ENCODE measurements at regions not wholly inside any gene's neighbourhood (a gene's known extent, or its start where the extent isn't known, plus 50 kb on each side); places are given as distances from the start of the nearest gene placed in this dataset.

DNA sequence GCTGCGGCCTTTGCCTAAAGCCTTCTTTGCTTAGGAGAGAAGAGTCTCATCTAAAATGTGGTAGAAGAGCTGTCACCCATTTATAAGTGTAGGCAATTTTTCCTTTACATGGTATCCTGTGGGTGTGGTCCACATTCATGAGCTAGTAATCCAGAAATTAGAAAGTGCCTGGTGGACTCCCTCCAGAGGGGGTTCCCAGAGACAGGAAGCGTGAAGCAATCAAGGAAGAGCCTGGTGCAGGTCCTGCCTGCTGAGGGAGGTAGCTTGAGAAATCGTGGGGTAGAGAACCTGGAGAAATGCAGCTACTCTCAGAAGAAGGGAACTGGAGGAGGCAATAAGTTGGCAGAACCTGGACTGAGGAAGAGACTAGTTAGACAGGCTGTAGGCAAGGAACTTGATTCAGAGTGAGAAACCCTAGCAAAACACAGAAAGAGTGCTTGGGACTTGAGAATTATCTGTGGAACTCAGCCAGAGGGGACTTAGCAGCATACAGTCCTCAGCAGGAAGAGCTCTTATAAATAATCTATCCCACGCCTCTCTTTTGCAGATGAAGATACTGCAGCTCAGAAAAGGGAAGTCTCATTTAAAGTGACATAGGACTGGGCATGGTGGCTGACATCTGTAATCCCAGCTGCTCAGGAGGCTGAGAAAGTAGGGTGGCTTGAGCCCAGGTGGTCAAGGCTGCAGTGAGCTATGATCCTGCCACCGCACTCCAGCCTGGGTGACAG lies 182.4 kb upstream of the CCND2 start (continued):
- no peak for TF ChIP-seq ZNF462 (CRISPR knock-in tag; IDR thresholded peaks at IDR 0.05)

- Histone ChIP-seq H3K27me3 (ENCODE audit: insufficient read depth) (no peaks in the 10 kb centered on the region), H4K20me1 (replicated peaks; ENCODE audit: insufficient read depth) (no peaks in the 10 kb centered on the region), H2AFZ (no peak overlapping the region), H3K36me3 (ENCODE audit: insufficient read depth) (no peaks in the 10 kb centered on the region), H3K4me2 (no peak overlapping the region), H3K4me3 (no peak overlapping the region), H3K79me2 (replicated peaks; ENCODE audit: insufficient read depth) (no peaks in the 10 kb centered on the region), H3K27ac (ENCODE audit: low read depth) (no peak overlapping the region), H3F3A (replicated peaks; ENCODE audit: low read depth) (no peaks in the 10 kb centered on the region), H3K9me2 (ENCODE audit: insufficient read depth) (no peaks in the 10 kb centered on the region; the same call in 1 of the 2 replicates), H3K4me1 (ENCODE audit: insufficient read depth) (peaks cover 7% of the 10 kb centered on the region)
- peaks cover 10% of the 10 kb centered on the region for H3K27me3 Mint-ChIP-seq (ENCODE audit: insufficient read depth, low read depth, poor library complexity)
- ATAC-seq (no peak), DNase-seq (ENCODE audit: low spot score) (no peak)
- H3K27ac Mint-ChIP-seq: no peak overlapping the region
- H3K4me3 Mint-ChIP-seq: no peak overlapping the region
- H3K36me3 Mint-ChIP-seq (ENCODE audit: low read depth): no peaks in the 10 kb centered on the region
- H3K9me3 Mint-ChIP-seq: no peaks in the 10 kb centered on the region
- H3K4me1 Mint-ChIP-seq: no peaks in the 10 kb centered on the region; the same call in 2 of the 3 replicates
- TF ChIP-seq STAT1 (IDR thresholded peaks at IDR 0.05; ENCODE audit: unreplicated experiment) (no peak), EZH2phosphoT487 (IDR thresholded peaks at IDR 0.05; ENCODE audit: unreplicated experiment) (no peak), POLR2AphosphoS5 (IDR thresholded peaks at IDR 0.05; ENCODE audit: low read depth) (no peak), ZNF114 (CRISPR knock-in tag; IDR thresholded peaks at IDR 0.05) (no peak), CREB1 (CRISPR knock-in tag; IDR thresholded peaks at IDR 0.05; ENCODE audit: low read depth) (no peak), ZNF331 (CRISPR knock-in tag; IDR thresholded peaks at IDR 0.05; ENCODE audit: low read depth) (no peak), REST (IDR thresholded peaks at IDR 0.05; ENCODE audit: unreplicated experiment) (no peak), JUNB (IDR thresholded peaks at IDR 0.05; ENCODE audit: unreplicated experiment) (no peak)
- TF ChIP-seq, protein P1, sequence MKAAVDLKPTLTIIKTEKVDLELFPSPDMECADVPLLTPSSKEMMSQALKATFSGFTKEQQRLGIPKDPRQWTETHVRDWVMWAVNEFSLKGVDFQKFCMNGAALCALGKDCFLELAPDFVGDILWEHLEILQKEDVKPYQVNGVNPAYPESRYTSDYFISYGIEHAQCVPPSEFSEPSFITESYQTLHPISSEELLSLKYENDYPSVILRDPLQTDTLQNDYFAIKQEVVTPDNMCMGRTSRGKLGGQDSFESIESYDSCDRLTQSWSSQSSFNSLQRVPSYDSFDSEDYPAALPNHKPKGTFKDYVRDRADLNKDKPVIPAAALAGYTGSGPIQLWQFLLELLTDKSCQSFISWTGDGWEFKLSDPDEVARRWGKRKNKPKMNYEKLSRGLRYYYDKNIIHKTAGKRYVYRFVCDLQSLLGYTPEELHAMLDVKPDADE (IDR thresholded peaks at IDR 0.05): no peak
- TF ChIP-seq, protein P2, sequence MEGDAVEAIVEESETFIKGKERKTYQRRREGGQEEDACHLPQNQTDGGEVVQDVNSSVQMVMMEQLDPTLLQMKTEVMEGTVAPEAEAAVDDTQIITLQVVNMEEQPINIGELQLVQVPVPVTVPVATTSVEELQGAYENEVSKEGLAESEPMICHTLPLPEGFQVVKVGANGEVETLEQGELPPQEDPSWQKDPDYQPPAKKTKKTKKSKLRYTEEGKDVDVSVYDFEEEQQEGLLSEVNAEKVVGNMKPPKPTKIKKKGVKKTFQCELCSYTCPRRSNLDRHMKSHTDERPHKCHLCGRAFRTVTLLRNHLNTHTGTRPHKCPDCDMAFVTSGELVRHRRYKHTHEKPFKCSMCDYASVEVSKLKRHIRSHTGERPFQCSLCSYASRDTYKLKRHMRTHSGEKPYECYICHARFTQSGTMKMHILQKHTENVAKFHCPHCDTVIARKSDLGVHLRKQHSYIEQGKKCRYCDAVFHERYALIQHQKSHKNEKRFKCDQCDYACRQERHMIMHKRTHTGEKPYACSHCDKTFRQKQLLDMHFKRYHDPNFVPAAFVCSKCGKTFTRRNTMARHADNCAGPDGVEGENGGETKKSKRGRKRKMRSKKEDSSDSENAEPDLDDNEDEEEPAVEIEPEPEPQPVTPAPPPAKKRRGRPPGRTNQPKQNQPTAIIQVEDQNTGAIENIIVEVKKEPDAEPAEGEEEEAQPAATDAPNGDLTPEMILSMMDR (conservative IDR thresholded peaks at IDR 0.05; ENCODE audit: low read depth in 2 of 2): no peak
Measured at GRCh38 chr12:4089956-4090355, 183.6 kb upstream of the CCND2 start.

Data from GM23338 (cell line).